ENCODE measurements at regions not wholly inside any gene's neighbourhood (a gene's known extent, or its start where the extent isn't known, plus 50 kb on each side); places are given as distances from the start of the nearest gene placed in this dataset.
"Not testable (repeated sequence)": the region's sequence is repeated elsewhere in the genome, so short reads cannot be mapped to it uniquely, and the experiment has no call there.

DNA sequence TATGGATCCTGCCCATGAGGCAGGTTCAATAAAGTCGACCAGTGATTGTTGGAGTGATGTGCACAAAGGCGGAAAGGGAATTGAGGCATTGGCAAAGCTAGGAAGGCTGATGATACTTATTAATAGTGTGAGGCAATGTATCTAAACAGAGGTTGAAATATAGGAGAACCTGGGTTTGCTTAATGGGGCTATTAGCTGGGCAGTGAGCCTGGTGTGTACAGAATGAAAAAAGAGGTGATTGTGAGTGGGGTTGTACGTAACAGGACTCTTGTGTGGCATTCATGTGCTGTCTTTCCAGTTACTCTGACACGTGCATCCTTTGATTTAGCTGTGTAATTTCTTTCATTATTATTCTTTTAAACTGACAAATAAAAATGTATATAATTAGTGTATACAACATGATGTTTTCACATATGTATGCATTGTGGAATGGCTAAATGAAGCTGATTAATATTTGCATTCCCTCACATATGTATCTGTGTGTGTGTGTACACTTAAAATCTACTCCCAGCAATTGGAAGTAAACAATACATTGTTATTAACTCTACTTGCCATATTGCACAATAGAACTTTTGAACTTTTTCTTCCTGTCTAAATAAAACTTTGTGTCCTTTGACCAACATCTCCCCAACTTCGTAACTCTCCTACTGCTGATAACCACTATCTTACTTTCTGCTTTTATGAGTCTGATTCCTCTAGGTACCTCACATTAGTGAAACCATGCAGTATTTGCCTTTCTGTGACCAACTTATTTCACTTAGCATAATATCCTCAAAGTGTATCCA lies 220.5 kb upstream of the SLC35B3 start:
- DNase-seq (ENCODE audit: low read depth): no peak

- no peak for DNase-seq (ENCODE audit: low read depth)
Measured at GRCh38 chr6:8652710-8653109, 217.4 kb upstream of the SLC35B3 start.

DNA sequence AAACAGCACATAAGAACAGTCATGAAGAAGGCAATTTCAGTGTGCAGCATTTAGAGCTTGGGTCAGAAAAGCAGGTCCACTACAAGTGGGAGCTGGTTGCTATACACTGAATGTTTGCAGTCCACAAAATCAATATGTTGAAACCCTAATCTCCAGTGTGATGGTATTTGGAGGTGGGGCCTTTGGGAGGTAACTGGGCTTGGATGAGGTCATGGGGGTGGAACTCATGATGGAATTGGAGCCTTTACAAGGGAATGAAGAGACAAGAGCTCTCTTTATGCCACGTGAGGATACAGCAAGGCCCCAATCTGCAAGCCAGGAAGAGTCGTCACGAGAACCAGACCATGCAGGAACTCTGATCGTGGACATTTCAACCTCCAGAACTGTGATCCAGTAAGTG lies 216.7 kb upstream of the SLC35B3 start:
- DNase-seq (ENCODE audit: low read depth): no peak

- DNase-seq (ENCODE audit: low read depth): no peak
Measured at GRCh38 chr6:8645212-8645611, 209.9 kb upstream of the SLC35B3 start.

GRCh38 chr6:8644306-8644705 lies 209.0 kb upstream of the SLC35B3 start:
- DNase-seq (ENCODE audit: low read depth): no peak

DNA sequence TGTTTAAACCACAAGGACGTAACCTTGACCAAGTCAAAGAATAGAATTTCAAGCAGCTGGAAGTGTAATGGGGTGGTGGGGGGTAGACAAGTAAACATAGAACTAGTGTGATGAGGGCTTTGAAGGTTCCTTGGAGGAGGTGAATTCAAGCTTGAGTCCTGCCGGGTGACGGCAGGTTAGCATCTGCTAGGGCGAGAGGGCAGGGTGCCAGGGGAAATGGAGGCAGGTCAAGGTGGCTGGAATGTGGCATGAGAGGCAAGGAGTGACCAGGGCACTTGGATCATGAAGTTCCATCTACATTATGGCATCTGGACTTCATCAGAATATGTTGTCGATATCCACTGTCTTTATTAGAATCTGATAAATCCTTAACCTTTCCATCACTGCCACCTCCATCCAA lies 207.5 kb upstream of the SLC35B3 start:
- DNase-seq (ENCODE audit: low read depth): no peak

- DNase-seq (ENCODE audit: low read depth): no peak
Measured at GRCh38 chr6:8642131-8642530, 206.8 kb upstream of the SLC35B3 start.

- no peak for DNase-seq (ENCODE audit: low read depth)
Measured at GRCh38 chr6:8639928-8640649, 204.7 kb upstream of the SLC35B3 start.

DNA sequence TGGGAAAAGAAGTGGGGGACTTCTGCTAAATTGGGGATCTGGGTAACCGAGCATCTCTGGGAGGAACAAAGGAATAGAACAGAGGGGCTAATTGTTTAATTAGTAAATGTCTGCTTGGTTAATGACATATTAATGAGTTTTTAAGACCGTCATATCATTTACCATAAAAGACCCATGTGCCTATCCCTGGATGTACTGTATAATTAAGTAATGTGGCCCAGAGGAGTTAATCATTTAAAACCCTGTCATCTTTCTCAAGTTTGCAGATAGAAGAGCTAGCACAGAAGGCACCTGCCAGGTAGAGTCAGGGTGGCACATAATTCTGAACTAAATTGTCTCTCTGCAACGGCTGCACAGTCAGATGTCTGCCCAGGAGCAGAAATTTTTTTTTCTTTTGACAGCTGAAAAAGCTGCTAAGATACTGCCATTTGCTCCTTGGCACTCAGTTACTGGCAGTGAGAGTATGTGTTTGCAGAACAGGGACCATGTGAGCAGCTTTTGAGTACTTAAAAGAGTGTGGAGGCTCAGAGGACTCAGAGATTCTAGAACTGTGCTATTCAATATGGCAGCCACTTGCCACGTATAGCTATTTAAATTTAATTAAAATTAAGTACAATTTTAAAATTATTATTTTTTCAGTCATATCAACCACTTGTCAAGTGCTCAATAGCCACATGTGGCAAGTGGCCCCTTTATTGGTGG lies 202.7 kb upstream of the SLC35B3 start:
- DNase-seq (ENCODE audit: low read depth): no peak

GRCh38 chr6:8633762-8634161 lies 198.4 kb upstream of the SLC35B3 start:
- DNase-seq (ENCODE audit: low read depth): no peak

DNA sequence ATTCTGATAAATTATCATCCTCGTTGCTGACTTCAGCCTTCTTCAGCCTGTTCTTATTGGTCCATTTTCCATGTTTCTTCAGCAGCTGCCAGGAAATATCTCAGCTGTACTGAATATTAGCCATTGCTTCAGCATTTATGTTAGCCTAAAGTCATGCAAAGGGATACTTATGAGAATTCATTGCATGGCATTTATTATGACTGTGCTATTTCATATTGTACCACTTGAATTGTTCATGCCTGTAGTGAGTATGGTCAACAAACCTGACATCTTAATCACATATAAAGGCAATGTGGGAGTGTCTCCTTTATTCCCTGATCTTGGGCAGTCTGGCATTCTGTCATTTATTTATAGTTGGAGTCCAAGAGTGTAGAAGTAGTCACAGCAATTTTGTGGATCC lies 193.4 kb upstream of the SLC35B3 start:
- no peak for DNase-seq (ENCODE audit: low read depth)

DNA sequence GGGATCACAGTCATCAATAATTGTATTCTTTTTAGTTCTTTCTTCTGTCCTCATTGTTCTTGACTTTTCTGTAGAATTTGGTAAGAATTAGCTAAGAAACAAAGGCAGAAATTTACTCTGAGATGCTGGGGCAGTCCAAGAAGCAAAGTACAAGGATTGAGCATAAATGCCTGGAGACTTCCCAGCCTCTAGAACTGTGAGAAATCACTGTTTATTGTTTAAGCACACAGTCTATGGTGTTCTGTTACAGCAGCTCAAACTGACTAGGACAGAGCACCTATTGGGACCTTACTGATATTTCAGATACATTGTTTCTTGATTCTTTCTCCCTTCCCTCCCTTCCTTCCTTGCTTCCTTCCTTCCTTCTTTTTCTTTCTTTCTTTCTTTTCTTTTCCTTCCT lies 192.7 kb upstream of the SLC35B3 start:
- DNase-seq (ENCODE audit: low read depth): no peak

GRCh38 chr6:8627085-8627861 lies 191.9 kb upstream of the SLC35B3 start:
- DNase-seq (ENCODE audit: low read depth): no peak

DNA sequence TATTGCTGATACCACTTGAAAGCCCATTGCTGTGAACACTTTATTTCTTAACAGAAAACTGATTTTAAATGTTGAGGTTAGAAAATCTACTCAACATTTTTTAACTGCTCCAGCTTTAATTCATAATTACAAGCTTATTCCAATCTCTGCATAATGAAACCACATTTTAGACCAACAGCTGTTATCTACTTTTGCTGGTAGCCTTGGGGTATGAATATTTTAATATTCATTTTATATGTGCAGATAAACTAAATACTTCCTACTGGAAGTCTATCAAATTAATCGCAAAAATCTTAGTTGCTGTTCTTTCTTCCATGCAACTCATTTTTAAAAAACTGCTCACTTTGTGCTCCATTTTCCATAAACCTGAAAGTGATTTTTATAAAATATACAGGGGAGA lies 189.3 kb upstream of the SLC35B3 start:
- DNase-seq (ENCODE audit: low read depth): no peak

DNA sequence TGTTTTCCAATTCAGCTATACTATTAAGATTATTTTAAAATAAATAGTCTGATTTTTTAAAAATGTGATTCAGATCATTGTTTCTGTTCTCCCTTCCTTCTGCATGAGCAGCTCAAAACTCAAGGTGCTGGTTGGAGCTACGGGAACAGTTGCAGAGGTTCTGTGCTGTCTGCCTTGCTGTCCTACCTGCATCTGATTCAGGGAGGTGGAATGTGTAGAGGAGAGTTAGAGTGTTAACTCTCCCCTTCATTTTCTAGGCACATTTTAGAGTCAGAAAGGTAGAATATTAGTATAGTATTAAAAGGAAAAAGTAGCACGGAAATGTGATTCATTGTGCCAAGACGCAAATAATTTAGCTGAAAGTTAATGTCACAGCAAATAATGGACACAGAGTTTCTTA lies 188.1 kb upstream of the SLC35B3 start:
- no peak for DNase-seq (ENCODE audit: low read depth)

- DNase-seq (ENCODE audit: low read depth): no peak
Measured at GRCh38 chr6:8619853-8620252, 184.5 kb upstream of the SLC35B3 start.

DNA sequence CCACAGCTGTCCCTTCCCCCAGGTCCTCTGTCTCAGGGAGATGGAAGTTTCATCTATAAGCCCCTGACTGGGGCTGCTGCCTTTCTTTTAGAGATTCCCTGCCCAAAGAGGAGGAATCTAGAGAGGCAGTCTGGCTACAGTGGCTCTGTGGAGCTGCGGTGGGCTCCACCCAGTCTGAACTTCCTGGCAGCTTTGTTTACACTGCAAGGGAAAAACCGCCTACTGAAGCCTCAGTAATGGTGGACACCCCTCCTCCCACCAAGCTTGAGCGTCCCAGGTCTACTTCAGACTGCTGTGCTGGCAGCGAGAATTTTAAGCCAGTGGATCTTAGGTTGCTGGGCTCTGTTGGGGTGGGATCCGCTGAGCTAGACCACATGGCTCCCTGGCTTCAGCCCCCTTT lies 184.1 kb upstream of the SLC35B3 start:
- not testable (repeated sequence) for DNase-seq (ENCODE audit: low read depth)

DNA sequence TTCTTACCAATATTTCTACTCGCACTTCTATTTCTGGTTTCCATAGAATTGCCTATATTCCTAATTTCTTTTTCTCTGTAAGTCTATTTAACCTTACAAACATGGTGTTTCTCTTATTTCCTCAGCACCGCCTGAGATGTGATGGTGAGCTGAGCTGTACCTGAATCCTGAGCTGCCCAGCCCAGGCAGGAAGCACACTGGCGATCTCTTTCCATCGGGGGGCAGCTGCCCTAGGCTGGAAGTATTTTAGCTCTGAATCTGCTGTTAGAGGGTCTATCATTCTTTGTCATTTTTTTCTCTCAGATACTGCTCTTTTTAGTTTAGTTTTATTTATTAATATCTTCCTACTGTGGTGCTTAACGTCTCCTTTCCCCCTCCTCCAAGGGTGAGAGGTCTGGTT lies 173.4 kb upstream of the SLC35B3 start:
- no peak for DNase-seq (ENCODE audit: low read depth)

- DNase-seq (ENCODE audit: low read depth): no peak
Measured at GRCh38 chr6:8589941-8590729, 154.8 kb upstream of the SLC35B3 start.

GRCh38 chr6:8588176-8588575 lies 152.8 kb upstream of the SLC35B3 start:
- DNase-seq (ENCODE audit: low read depth): no peak

DNA sequence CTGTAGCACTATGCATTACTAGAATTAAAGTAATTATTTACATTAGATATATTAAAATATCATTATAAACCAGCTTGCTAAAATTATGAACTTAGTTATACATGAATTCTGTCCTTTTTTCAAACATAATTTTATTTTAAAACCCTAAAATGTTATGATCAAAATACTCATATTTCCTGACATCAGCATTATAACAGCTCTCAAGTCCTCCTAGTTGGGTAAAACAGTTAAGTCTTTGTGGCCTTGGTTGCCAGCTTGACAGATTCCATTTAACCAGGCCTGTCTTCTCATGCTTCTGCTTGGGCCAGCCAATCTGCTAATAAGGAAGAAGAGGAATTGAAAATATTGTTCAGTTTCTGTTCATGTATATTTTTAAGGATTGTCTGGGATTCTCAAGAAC lies 147.9 kb upstream of the SLC35B3 start:
- no peak for DNase-seq (ENCODE audit: low read depth)

GRCh38 chr6:8579372-8579771 lies 144.0 kb upstream of the SLC35B3 start:
- DNase-seq (ENCODE audit: low read depth): no peak
